Left ventricle myocardium superior (tissue), 1 donor: ENCODE measurements at regions not wholly inside any gene's neighbourhood (a gene's known extent, or its start where the extent isn't known, plus 50 kb on each side); places are given as distances from the start of the nearest gene placed in this dataset.
"Not testable (repeated sequence)": the region's sequence is repeated elsewhere in the genome, so short reads cannot be mapped to it uniquely, and the experiment has no call there.

Experiments
- ATAC-seq: fragments of 200-7000 bp; cut with Tn5 transposase; one replicate; pipeline ENCODE4 v1.9.1; 2020; ENCODE audit warnings: mild to moderate bottlenecking, moderate library complexity
- DNase-seq: peaks from one replicate; pipeline ENCODE4 v3.0.0-alpha.2; 2020
- intact Hi-C: fragments of 100-400 bp; cut with micrococcal nuclease; formaldehyde crosslinking; loops from one replicate; pipeline ENCODE4 v1.11.0; 2022
- donor health status: DM: no; HTN: yes; CAD: no; lungs with severe emphysema.

DNA sequence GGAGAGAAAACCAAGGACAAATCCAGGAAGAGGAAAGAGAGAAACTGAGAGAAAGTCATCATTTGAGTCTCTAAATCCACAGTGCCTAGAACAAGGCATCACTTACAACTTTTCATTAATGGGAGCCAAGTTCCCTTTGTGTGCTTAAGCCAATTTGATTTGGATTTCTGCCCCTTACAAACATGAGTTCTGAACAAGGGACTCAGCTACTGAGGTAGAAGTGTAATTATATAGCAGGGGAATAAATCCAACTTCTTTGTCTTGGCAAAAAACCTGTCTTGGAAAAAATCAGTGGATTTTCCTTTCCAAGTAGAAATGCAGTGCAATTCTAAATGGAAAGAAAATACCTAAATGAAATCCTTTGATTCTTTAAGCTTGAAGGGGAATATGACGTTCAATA, 307.2 kb upstream of the CNTN3 start:
- intact Hi-C loops = no loop called here
- ATAC-seq (no peak), DNase-seq (no peak)

DNA sequence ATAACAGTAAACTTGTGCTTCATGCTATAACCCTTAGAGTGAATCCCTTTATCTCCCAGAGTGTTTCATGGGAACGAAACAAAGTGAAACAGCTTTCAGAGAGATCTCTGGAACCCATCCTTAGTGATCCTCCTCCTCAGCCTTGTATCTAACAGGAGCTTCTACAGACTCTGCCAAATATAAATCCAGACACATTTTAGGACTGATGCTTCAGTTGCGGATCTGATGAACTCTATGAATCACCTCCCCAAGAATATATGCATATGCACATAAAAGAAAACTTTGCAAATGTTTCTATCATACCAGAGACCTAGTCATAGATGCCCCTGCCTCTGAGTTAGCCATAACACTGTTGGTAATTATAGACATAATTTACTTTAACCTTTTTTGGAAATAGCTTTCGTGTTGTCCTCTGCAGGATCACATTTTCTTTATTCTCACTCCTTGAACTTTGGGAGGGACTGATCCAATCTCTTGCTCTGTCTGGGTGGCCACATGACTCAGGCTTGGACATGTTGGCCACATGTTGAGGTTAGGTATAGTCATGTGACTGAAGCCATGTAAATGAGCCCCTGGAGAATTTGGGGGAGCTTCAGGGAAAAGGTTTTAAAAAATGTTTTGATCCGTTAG, 306.4 kb upstream of the CNTN3 start:
- no peak for DNase-seq
- intact Hi-C loops = no loop called here
- no peak for ATAC-seq

DNA sequence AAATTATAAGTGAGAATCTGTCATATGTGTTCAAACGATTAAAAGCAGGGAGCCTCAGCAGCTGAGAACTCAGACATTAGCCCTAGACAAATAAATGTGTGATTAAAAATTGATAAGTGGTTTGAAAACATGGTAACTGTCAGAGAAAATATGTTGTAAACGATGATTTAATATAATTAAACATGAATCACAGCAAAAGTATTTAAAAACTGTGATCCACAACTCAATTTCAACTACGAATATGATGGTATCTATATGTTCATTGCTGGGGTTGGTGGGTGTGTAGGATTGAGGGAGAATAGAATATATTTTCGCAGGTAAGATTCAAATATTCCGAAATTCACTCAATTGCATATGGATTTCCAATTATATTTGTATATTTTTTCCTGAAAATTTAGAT, 302.2 kb upstream of the CNTN3 start:
- intact Hi-C loops = no loop called here
- ATAC-seq (no peak), DNase-seq (no peak)

DNA sequence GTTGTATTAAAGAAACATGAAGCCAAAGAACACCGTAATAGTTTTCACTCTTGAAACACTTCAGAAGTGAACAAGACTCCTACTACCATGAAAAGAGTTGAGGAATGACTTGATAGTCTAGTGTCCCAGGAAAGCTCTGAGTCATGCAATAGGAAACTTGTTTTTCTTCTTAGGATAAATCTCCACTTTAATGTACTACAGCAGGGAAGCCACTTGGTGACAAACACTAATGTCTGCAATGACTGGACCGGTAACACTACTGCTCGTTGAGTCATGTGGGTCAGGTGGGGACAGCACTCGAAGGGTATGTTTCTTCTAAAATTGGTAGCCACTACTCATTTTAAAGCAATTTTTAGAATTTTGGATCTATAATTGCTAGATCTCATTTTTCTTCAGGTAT, 291.7 kb upstream of the CNTN3 start:
- DNase-seq (no peak), ATAC-seq (no peak)
- intact Hi-C loops = no loop called here

DNA sequence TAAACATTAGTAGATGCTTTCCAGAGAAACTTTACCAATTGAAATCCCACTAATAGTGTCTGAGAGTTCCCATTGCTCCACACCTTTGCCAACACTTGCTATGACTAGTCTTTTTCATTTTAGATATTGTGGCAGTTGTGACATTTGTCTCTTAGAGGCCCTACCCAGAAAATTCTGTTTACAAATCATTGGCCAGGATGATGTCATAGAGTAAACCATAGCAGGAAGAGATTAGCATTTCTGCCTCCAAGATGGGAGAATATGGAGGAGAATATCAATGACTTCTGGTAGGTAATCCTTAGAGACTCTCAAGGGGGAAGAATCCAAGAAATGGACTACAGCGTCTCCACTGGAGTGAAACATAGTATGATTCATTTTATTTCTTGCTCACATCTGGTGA, 291.0 kb upstream of the CNTN3 start:
- ATAC-seq = no peak
- intact Hi-C loops = no loop called here

DNA sequence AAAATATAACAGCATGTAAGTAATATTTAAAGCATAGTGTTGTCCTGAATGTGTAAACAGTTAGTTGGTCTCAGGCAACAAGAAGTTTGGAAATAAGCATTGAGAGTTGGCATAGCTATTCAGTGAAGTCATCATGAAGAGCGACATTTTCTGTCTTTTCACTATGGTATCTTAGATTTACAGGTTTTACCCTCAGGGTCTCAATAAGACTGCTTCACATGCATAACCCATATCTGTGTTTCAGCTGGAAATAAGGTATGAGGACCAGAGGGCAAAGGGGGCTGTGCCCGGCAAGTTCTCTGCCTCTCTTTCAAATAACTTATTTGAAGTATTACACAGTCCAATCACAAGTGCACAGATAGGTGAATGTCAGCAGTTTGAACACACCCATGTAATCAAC, 290.2 kb upstream of the CNTN3 start:
- no peak for DNase-seq
- intact Hi-C loops = no loop called here
- no peak for ATAC-seq

More for the DNA sequence above, 291.0 kb upstream of the CNTN3 start:
- DNase-seq = no peak

DNA sequence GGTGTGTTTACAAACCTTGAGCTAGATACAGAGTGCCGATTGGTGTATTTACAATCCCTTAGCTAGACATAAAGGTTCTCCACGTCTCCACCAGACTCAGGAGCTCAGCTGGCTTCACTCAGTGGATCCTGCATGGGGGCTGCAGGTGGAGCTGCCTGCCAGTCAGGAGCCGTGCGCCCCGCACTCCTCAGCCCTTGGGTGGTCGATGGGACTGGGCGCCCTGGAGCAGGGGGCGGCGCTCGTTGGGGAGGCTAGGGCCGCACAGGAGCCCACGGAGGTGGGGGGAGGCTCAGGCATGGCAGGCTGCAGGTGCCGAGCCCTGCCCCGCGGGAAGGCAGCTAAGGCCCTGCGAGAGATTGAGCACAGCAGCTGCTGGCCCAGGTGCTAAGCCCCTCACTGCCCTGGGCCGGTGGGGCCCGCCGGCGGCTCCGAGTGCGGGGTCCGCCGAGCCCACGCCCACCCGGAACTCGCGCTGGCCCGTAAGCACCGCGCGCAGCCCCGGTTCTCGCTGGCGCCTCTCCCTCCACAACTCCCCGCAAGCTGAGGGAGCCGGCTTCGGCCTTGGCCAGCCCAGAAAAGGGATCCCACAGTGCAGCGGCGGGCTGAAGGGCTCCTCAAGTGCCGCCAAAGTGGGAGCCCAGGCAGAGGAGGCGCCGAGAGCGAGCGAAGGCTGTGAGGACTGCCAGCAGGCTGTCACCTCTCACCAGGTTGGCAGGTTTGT, 285.5 kb upstream of the CNTN3 start:
- ATAC-seq, intact Hi-C loops: not testable (repeated sequence)

DNA sequence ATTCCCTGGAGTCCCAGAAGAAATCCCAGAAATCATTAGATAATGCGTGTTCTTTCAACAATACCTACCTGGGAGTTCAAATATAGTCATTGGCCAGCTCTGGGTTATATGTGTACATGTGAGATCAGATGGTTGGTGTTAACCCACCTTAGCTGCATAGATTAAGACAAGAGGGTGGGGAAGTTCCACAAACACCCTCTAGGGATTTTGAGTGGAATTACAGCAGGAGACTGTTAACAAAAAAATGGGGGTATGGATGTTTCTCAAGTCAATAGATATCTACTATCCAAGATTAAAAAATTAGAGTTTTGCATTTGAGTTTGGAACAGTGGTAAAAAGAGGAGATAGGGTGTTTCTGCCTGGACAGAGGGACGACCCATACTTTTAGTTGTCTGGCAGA, 282.5 kb upstream of the CNTN3 start:
- ATAC-seq (no peak), DNase-seq (no peak)
- intact Hi-C loops = no loop called here

More for the DNA sequence above, 285.5 kb upstream of the CNTN3 start:
- DNase-seq = not testable (repeated sequence)

DNA sequence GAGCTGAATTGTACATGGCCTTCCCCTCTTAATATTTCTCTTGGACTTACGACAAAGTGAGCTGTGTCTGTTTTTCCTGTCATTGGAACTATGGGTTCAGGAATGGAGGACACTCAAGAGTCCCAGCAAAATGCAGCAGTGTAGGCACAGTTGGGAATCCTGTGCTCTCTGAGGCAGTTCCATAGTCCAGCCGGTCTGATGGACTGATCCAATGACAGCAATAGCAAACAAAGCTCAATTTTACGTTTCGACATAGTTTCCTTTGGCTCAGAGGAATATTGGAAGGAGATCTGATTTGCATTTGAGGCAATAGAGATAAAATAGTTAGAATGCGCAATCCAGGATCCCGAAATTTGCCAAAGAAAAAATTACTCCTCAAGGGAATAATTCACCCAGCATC, 276.9 kb upstream of the CNTN3 start:
- no peak for ATAC-seq
- intact Hi-C loops = no loop called here
- no peak for DNase-seq

DNA sequence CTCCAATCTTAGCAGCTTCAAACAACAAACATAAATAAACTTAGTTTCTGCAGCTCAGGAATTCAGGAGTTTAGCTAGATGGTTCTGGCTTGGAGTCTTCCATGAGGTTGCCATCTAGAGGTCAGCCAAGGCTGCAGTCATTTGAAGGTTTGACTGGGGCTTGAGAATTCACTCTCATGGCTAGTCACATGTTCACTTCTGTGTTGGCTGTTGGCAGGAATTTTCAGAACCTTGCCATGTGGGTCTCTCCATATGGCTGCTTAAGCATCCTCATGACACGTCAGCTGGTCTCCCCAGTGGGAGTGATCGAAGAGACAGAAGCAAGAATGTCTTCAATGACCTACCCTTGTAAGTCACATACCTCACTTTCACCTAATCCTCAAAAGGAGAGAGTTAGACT, 269.2 kb upstream of the CNTN3 start:
- ATAC-seq (no peak), DNase-seq (no peak)
- intact Hi-C loops = no loop called here

DNA sequence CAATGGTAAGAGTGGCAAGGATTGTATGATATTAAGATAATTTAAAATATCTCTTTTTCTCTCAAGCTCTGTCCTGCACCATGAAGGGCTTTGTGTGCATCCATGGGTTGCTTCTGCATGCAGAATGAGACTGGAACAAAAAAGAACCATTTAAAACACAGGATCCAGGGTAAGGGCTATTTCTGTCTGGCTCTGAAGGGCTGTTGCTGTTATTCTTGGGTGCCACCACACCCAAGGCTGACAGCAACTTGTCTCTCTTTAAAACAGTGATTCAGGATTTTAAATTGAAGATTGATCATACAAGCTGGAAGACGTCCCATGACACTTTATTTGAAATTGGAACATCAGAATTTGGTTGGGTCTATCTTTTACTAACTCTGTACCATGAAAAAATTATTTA, 268.8 kb upstream of the CNTN3 start:
- intact Hi-C loops = no loop called here
- DNase-seq (no peak), ATAC-seq (no peak)

DNA sequence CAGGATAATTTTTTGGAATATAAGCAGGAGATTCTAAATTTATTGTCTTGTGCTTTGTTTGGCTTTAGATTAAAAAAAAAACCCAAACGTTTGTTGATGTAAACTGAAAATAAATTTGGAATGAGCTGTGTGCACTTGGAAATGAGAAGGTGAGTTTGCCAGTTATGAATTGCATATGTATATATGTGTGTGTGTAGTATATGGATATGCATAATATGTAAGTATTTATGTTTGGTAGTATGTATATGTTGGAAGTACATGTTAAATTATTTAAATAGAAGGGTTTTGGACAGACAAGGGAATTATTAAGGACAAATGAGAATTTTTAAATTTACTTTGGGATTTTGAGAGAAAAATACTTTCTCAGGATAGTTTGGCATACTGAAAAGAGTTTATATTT, 265.8 kb upstream of the CNTN3 start:
- ATAC-seq (no peak), DNase-seq (no peak)
- intact Hi-C loops = no loop called here

DNA sequence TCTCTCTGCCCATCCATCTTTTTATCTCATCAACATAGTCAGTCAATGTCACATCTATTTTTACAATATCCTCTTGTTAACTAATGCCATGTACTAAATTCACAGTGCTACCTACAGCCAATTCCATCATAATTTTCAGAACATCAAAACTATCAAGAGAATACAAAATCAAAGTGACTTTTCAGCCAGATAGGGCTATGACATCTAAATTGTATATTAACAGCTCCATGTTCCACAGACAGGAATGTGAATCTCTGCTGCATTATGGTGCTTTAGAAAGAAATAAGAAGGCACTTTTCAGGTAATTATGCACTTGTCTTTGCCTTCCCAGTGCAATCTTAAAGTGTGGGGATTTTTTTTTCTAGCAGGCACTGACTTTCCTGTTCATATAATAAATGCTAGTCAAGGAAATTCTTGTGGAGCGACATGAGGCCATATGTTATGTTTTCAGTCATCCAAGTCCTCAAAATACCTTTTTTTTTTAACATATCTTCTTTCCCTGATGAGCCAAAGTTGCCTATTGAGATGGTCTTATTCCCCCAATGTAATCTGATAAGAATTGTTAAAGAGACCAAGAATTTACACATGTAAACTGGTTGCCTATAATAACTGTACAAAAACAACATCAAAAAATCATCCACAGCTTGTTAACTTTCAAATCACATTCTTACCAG, 252.0 kb upstream of the CNTN3 start:
- no peak for ATAC-seq
- DNase-seq = no peak

DNA sequence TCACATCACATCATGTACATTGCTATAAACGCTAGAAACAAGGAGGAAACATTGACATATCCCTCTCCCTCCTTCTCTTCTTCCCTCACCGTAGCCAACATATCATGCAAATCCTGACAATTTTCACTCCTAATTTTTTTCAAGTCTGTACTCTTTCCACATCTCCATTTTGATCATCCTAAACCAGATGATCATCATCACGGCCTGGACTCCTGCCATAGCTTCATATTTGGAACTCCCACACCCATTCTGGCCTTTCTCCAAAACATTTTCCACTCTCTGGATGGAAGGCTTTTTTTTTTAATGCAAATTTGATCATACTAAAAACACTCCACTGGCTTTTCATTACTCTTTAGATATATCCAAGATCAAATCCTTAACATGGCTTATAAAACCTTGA, 248.0 kb upstream of the CNTN3 start:
- DNase-seq (no peak), ATAC-seq (no peak)
- intact Hi-C loops = no loop called here

More for the DNA sequence above, 252.0 kb upstream of the CNTN3 start:
- intact Hi-C loops = no loop called here

DNA sequence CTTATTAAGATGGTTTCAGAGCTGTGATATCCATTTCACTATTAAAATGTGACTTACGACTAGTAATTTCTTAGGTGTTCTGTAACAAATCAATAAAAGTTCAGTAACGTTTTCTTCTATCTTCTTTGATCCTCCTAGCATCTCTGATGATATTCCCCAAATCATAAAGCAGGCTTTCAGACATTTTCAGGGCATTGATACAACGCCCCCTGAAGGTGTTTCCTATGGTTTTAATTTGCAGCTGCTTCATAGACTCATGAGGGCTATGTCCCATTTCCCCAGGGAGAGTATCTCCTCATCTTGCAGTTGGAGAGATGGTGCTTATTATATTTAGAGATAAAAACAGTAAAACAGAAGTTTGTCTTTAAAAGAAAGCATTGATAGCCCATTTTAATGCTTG, 246.8 kb upstream of the CNTN3 start:
- DNase-seq (no peak), ATAC-seq (no peak)
- intact Hi-C loops = no loop called here

DNA sequence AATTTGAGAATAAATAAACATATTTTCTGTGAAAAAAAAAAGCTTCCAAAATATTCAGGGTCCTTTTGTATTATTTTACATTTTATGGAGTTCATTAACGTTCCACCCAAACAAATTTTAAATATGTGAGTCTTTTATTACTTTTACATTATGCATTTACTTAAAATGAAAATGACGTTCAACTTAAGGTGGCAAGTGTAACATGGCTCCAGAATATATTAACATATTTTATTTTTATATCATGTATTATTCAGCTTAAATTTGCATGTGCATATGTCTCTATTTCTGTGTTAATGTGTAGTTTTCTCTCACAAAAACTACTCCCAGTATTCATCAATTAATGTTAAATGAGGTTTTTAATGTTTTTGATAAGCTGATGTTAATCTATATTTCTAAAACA, 243.6 kb upstream of the CNTN3 start:
- intact Hi-C loops = no loop called here
- ATAC-seq (no peak), DNase-seq (no peak)

DNA sequence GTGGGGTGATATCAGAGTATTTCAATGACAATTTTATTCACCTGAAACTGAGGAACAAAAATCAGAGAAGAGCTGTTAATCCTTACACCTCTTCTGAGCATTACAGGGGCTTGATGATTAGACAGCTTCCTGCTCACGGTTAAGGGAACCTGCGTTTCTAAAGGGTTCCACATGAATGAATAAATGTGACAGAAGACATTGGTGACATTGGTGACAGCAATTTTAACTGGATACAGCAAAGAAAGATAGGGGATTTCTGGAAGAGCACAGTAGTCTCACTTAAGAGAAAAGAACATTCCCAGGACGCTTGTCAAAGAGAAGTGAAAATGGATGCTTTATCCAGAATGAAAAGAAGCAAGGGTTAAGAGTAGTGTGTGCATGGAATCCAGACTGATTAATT, 235.9 kb upstream of the CNTN3 start:
- DNase-seq = no peak
- ATAC-seq = no peak
- intact Hi-C loops = no loop called here

DNA sequence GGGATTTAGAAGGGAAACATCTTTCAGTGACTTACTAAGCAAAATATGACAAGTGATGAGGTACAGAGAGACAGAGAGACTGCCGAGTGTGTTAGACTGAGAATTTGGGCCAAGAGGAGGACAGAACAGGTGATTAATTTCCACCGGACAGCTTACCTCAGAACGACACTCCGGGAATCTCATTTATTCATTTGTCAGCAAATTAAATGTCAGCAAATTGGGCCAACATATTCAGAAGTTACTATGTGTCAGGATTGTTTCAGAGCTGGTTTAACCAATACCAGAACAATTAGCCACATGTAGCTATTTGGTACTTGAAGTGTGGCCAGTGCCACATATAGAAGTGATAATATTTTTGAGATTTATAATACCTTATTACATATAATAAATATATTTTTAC, 232.6 kb upstream of the CNTN3 start:
- ATAC-seq = no peak

DNA sequence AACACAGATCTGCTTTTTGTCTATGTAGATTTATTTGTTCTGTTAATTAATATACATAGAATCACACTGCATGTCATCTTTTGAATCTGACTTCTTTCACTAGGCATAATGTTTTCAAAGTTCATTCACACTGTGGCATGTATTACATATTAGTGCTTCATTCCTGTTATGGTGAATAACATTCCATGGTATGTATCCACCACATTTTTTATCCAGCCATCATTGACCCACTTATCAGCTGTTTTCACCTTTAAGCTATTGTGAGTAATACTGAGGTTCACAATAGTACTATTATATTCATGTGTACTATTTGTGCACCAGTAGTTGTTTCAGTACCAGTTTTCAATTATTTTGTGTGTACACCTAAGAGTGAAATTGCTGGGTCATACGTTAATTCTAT, 230.6 kb upstream of the CNTN3 start:
- no peak for ATAC-seq
- DNase-seq = no peak
- intact Hi-C loops = no loop called here

More for the DNA sequence above, 232.6 kb upstream of the CNTN3 start:
- intact Hi-C loops = no loop called here
- DNase-seq = no peak

DNA sequence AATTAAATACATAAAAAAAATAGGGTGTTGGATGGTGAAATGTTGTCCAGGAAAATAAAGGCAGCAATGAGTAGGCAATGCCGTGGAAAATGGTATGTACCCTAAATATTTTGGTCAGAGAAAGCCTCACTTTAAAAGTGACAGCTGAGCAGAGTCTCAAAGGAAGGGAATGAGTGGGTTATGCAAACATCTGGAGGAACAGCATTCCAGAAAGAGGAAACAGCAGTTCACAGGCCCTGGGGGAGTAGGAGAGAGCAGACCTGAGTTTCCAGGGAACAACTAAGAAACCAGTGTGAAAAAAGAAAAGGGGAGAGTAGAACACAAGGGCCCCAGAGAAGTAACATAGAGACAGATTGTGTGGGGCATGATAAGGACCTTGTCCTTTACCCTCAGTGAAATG, 230.0 kb upstream of the CNTN3 start:
- no peak for DNase-seq
- intact Hi-C loops = no loop called here
- no peak for ATAC-seq

DNA sequence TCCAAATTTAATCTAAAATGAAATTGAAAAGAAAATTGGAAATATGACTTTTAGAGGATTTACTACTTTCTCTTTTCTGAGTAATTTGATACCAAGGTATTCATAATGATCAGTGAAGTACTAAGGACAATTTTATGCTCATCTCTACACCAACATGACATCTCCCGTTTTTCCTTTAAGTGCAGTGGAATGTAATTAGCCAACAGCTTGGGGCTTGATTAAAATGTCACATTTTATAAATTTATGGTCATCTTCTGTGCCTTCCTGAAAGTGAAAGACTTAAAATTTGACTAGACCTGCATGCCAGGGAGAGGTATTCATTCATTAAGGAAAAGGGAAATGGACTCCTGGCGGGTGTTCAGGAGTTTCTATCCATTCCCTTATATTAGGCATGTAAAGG, 228.2 kb upstream of the CNTN3 start:
- intact Hi-C loops = no loop called here
- DNase-seq (no peak), ATAC-seq (no peak)
